Suprapubic skin (tissue), 3 donors: ENCODE measurements at regions not wholly inside any gene's neighbourhood (a gene's known extent, or its start where the extent isn't known, plus 50 kb on each side); places are given as distances from the start of the nearest gene placed in this dataset.

Source experiments
- CTCF ChIP-seq, 2 donors: fragments of 200-600 bp in 1 of 2; fragments of 450-650 bp in 1 of 2; sonication (generic) in 1 of 2; IDR thresholded peaks; one replicate each; pipeline ENCODE4 v1.5.1; 2016 to 2019; ENCODE audit warnings: antibody characterized with exemption in 2 of 2, mild to moderate bottlenecking in 1 of 2, moderate library complexity in 1 of 2
- POLR2AphosphoS5 ChIP-seq, 3 donors: sonication (generic); formaldehyde crosslinking; IDR thresholded peaks; one replicate each; pipeline ENCODE4 v1.6.1; 2017; ENCODE audit warnings: antibody characterized with exemption in 3 of 3

GRCh38 chr6:85127696-85128243 is 322.1 kb upstream of the NT5E start:
- TF ChIP-seq CTCF (IDR thresholded peaks at IDR 0.05) (no peak), POLR2AphosphoS5 (IDR thresholded peaks at IDR 0.05) (no peak)
